ENCODE measurements at regions not wholly inside any gene's neighbourhood (a gene's known extent, or its start where the extent isn't known, plus 50 kb on each side); places are given as distances from the start of the nearest gene placed in this dataset.

DNA sequence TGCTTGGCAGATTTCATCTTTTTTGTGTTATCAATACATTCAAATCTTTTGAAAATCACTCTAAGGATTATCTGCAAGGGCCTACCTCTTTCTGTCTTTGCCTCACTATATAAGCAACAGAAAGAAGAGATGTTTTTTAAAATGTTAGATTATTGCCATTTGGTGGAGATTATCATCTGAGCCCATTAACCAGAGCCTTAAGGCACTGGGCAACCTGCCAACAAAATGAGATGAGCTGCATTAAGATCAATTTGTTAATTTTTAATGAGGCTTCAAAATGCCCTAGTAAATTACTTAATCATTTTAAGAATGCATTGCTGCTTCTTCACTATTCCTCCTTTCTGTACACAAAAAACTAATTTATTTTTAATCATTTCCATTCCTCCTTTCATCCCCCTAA, 314.1 kb downstream of the SNX13 start:
- H3K4me2 ChIP-seq (ENCODE audit: low read depth, low read length, poor library complexity, severe bottlenecking): no peak overlapping the region

DNA sequence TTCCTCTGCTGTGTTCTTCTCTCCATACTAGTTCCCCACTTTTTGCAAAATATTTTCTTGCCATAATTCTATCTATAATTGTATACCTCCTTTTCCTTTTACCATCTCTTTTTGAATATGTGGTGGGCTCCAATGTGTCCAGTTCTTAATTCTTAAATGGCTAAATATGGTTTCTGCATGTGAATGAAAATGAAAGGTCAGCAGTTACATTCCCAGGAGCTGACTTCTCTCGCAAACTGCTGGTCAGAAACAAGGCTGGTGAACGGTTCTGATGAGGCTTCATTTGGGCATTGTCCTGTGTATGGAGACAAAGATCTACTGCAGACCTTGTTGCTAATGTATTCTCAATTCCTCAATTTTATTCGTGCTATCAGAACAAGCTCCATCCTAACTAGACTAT, 309.2 kb downstream of the SNX13 start:
- Histone ChIP-seq H3K4me3 (ENCODE audit: low read length, poor library complexity, severe bottlenecking) (no peak overlapping the region), H2AFZ (ENCODE audit: low read length) (no peak overlapping the region), H3K9ac (ENCODE audit: low read depth, low read length, poor library complexity, severe bottlenecking) (no peak overlapping the region), H3F3A (ENCODE audit: low read depth) (no peaks in the 10 kb centered on the region), H3K9me2 (replicated peaks; ENCODE audit: low read depth, low read length) (no peaks in the 10 kb centered on the region), H3K9me3 (ENCODE audit: insufficient read depth, low read depth, low read length) (no peaks in the 10 kb centered on the region), H3K4me2 (ENCODE audit: low read depth, low read length, poor library complexity, severe bottlenecking) (no peak overlapping the region), H3K79me2 (ENCODE audit: insufficient read depth, low read length) (no peaks in the 10 kb centered on the region), H3K27me3 (ENCODE audit: insufficient read depth, low read length, poor library complexity, severe bottlenecking) (no peaks in the 10 kb centered on the region), H3K36me3 (ENCODE audit: insufficient read depth, low read length) (no peaks in the 10 kb centered on the region), H3K4me1 (ENCODE audit: insufficient read depth, low read length, poor library complexity, severe bottlenecking) (peaks cover under 1% of the 10 kb centered on the region), H4K20me1 (ENCODE audit: insufficient read depth, low read length, poor library complexity, severe bottlenecking) (no peaks in the 10 kb centered on the region)
- no peak for TF ChIP-seq EZH2phosphoT487 (IDR thresholded peaks at IDR 0.05; ENCODE audit: borderline replicate concordance)
- TF ChIP-seq, protein P1, sequence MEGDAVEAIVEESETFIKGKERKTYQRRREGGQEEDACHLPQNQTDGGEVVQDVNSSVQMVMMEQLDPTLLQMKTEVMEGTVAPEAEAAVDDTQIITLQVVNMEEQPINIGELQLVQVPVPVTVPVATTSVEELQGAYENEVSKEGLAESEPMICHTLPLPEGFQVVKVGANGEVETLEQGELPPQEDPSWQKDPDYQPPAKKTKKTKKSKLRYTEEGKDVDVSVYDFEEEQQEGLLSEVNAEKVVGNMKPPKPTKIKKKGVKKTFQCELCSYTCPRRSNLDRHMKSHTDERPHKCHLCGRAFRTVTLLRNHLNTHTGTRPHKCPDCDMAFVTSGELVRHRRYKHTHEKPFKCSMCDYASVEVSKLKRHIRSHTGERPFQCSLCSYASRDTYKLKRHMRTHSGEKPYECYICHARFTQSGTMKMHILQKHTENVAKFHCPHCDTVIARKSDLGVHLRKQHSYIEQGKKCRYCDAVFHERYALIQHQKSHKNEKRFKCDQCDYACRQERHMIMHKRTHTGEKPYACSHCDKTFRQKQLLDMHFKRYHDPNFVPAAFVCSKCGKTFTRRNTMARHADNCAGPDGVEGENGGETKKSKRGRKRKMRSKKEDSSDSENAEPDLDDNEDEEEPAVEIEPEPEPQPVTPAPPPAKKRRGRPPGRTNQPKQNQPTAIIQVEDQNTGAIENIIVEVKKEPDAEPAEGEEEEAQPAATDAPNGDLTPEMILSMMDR (conservative IDR thresholded peaks at IDR 0.05; ENCODE audit: low read length): no peak

More for the DNA sequence above, 314.1 kb downstream of the SNX13 start:
- Histone ChIP-seq H4K20me1 (ENCODE audit: insufficient read depth, low read length, poor library complexity, severe bottlenecking) (no peaks in the 10 kb centered on the region), H3K4me3 (ENCODE audit: low read length, poor library complexity, severe bottlenecking) (no peak overlapping the region), H2AFZ (ENCODE audit: low read length) (no peak overlapping the region), H3K27me3 (ENCODE audit: insufficient read depth, low read length, poor library complexity, severe bottlenecking) (no peaks in the 10 kb centered on the region), H3F3A (ENCODE audit: low read depth) (no peaks in the 10 kb centered on the region), H3K9me2 (replicated peaks; ENCODE audit: low read depth, low read length) (no peaks in the 10 kb centered on the region), H3K4me1 (ENCODE audit: insufficient read depth, low read length, poor library complexity, severe bottlenecking) (peaks cover 6% of the 10 kb centered on the region), H3K79me2 (ENCODE audit: insufficient read depth, low read length) (no peaks in the 10 kb centered on the region), H3K9ac (ENCODE audit: low read depth, low read length, poor library complexity, severe bottlenecking) (no peak overlapping the region), H3K36me3 (ENCODE audit: insufficient read depth, low read length) (no peaks in the 10 kb centered on the region), H3K9me3 (ENCODE audit: insufficient read depth, low read depth, low read length) (no peaks in the 10 kb centered on the region)
- no peak for TF ChIP-seq EZH2phosphoT487 (IDR thresholded peaks at IDR 0.05; ENCODE audit: borderline replicate concordance)
- TF ChIP-seq, protein P1 (conservative IDR thresholded peaks at IDR 0.05; ENCODE audit: low read length): no peak

DNA sequence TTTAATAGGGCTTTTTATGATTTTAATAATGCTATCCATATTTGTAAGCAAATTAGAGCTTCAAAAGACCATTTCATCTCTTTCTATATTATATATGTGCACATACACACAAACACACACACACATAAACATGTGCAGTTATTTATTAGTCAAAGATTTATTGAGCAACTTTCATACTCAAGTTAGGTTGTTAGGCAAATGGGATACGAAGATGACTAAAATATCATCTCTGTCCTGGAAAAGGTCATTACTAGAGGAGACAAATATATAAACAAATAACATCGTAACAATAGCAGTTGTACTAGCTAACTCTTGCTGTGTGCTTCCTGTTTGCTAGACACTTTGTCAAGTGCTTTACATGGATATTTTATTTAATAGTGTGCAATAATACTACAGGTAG, 307.9 kb downstream of the SNX13 start:
- H3K36me3 ChIP-seq (ENCODE audit: insufficient read depth, low read length): no peaks in the 10 kb centered on the region
- TF ChIP-seq, protein P1 (conservative IDR thresholded peaks at IDR 0.05; ENCODE audit: low read length): no peak
- no peak for TF ChIP-seq EZH2phosphoT487 (IDR thresholded peaks at IDR 0.05; ENCODE audit: borderline replicate concordance)
- no peaks in the 10 kb centered on the region for H4K20me1 ChIP-seq (ENCODE audit: insufficient read depth, low read length, poor library complexity, severe bottlenecking)
- no peaks in the 10 kb centered on the region for H3F3A ChIP-seq (ENCODE audit: low read depth)
- no peaks in the 10 kb centered on the region for H3K4me1 ChIP-seq (ENCODE audit: insufficient read depth, low read length, poor library complexity, severe bottlenecking)
- H3K4me3 ChIP-seq (ENCODE audit: low read length, poor library complexity, severe bottlenecking): no peak overlapping the region
- H3K4me2 ChIP-seq (ENCODE audit: low read depth, low read length, poor library complexity, severe bottlenecking): no peak overlapping the region
- H3K9me2 ChIP-seq (replicated peaks; ENCODE audit: low read depth, low read length): no peaks in the 10 kb centered on the region
- H3K79me2 ChIP-seq (ENCODE audit: insufficient read depth, low read length): no peaks in the 10 kb centered on the region
- no peak overlapping the region for H3K9ac ChIP-seq (ENCODE audit: low read depth, low read length, poor library complexity, severe bottlenecking)
- H2AFZ ChIP-seq (ENCODE audit: low read length): no peak overlapping the region
- no peaks in the 10 kb centered on the region for H3K27me3 ChIP-seq (ENCODE audit: insufficient read depth, low read length, poor library complexity, severe bottlenecking)
- no peaks in the 10 kb centered on the region for H3K9me3 ChIP-seq (ENCODE audit: insufficient read depth, low read depth, low read length)

Measured in Loucy (cell line).